GM18511 (cell line): ENCODE measurements at regions not wholly inside any gene's neighbourhood (a gene's known extent, or its start where the extent isn't known, plus 50 kb on each side); places are given as distances from the start of the nearest gene placed in this dataset.
"Not testable (repeated sequence)": the region's sequence is repeated elsewhere in the genome, so short reads cannot be mapped to it uniquely, and the experiment has no call there.

Source experiments
- ATAC-seq: cut with Tn5 transposase; IDR thresholded peaks from one replicate; pipeline ENCODE4 v1.9.1; 2021; ENCODE audit warnings: mild to moderate bottlenecking, moderate library complexity; ENCODE audit not compliant: unreplicated experiment

GRCh38 chr20:59490196-59491004 is 113.9 kb upstream of the PHACTR3 start:
- not testable (repeated sequence) for ATAC-seq

GRCh38 chr20:59491884-59492283 is 112.5 kb upstream of the PHACTR3 start:
- no peak for ATAC-seq

GRCh38 chr20:59493926-59494325 is 110.4 kb upstream of the PHACTR3 start:
- ATAC-seq, result no peak

GRCh38 chr20:59495166-59495565 is 109.2 kb upstream of the PHACTR3 start:
- ATAC-seq, result no peak

GRCh38 chr20:59495894-59496510 is 108.3 kb upstream of the PHACTR3 start:
- ATAC-seq, result no peak

GRCh38 chr20:59498291-59498690 is 106.0 kb upstream of the PHACTR3 start:
- ATAC-seq, result no peak

- ATAC-seq, result no peak
Observed at GRCh38 chr20:59499863-59500262, 104.5 kb upstream of the PHACTR3 start.

GRCh38 chr20:59508729-59509128 is 95.6 kb upstream of the PHACTR3 start:
- no peak for ATAC-seq

GRCh38 chr20:59512651-59513050 is 91.7 kb upstream of the PHACTR3 start:
- no peak for ATAC-seq

- ATAC-seq, result no peak
Observed at GRCh38 chr20:59514554-59514953, 89.8 kb upstream of the PHACTR3 start.

- ATAC-seq, result no peak
Observed at GRCh38 chr20:59515013-59515905, 89.1 kb upstream of the PHACTR3 start.

- ATAC-seq, result no peak
Observed at GRCh38 chr20:59515906-59516209, 88.5 kb upstream of the PHACTR3 start.

GRCh38 chr20:59518881-59519706 is 85.2 kb upstream of the PHACTR3 start:
- peak; percentile 74 for ATAC-seq

GRCh38 chr20:59519707-59520014 is 84.7 kb upstream of the PHACTR3 start:
- no peak for ATAC-seq

GRCh38 chr20:59520814-59521213 is 83.5 kb upstream of the PHACTR3 start:
- no peak for ATAC-seq

GRCh38 chr20:59525500-59526241 is 78.7 kb upstream of the PHACTR3 start:
- ATAC-seq, result no peak

- no peak for ATAC-seq
Observed at GRCh38 chr20:59526242-59527225, 77.8 kb upstream of the PHACTR3 start.

GRCh38 chr20:59530782-59531181 is 73.6 kb upstream of the PHACTR3 start:
- ATAC-seq, result no peak

GRCh38 chr20:59537991-59538390 is 66.3 kb upstream of the PHACTR3 start:
- no peak for ATAC-seq
